OCI-LY3 (cell line): ENCODE measurements at regions not wholly inside any gene's neighbourhood (a gene's known extent, or its start where the extent isn't known, plus 50 kb on each side); places are given as distances from the start of the nearest gene placed in this dataset.

Experiments used
- H2AFZ ChIP-seq: fragments of 200-600, 300-600 bp; shearing (Covaris generic); 2 replicates; pipeline ENCODE4 v1.6.0; 2014; ENCODE audit warnings: antibody characterized with exemption, low read depth, low read length
- H3K27ac ChIP-seq: fragments of 200-600, 300-600 bp; sonication (generic); 2 replicates; pipeline ENCODE4 v1.5.1; 2014; ENCODE audit warnings: mild to moderate bottlenecking, low read length, moderate library complexity, mixed read lengths
- H3K27me3 ChIP-seq: fragments of 200-600, 300-600 bp; sonication (generic); 2 replicates; pipeline ENCODE4 v1.6.1; 2014; ENCODE audit warnings: low read depth, low read length, mixed read lengths
- H3K36me3 ChIP-seq: fragments of 200-600, 300-600 bp; sonication (generic); replicated peaks from 2 replicates; pipeline ENCODE3; 2014; ENCODE audit warnings: low read depth, low read length, mixed read lengths
- H3K4me1 ChIP-seq: fragments of 300-600, 200-600 bp; sonication (generic); 2 replicates; pipeline ENCODE4 v1.6.1; 2014; ENCODE audit warnings: low read length, mixed read lengths
- H3K4me2 ChIP-seq: fragments of 200-600, 300-600 bp; sonication (generic); 2 replicates; pipeline ENCODE4 v1.6.1; 2014; ENCODE audit warnings: low read length, mixed read lengths
- H3K4me3 ChIP-seq: fragments of 300-600, 200-600 bp; sonication (generic); 2 replicates; pipeline ENCODE4 v1.5.1; 2014; ENCODE audit warnings: antibody characterized with exemption, mild to moderate bottlenecking, low read length, moderate library complexity
- H3K79me2 ChIP-seq: fragments of 300-600, 200-600 bp; shearing (Covaris generic); 2 replicates; pipeline ENCODE4 v1.6.1; 2014; ENCODE audit warnings: mild to moderate bottlenecking, low read length, mixed read lengths
- H3K9ac ChIP-seq: fragments of 300-600, 200-600 bp; shearing (Covaris generic); 2 replicates; pipeline ENCODE4 v1.6.0; 2014; ENCODE audit warnings: mild to moderate bottlenecking, low read length, moderate library complexity
- H3K9me3 ChIP-seq: fragments of 200-600, 300-600 bp; shearing (Covaris generic); 2 replicates; pipeline ENCODE4 v1.6.1; 2014; ENCODE audit warnings: low read length, mixed read lengths; ENCODE audit not compliant: insufficient read depth
- H4K20me1 ChIP-seq: fragments of 200-600, 300-600 bp; sonication (generic); 2 replicates; pipeline ENCODE4 v1.6.1; 2016; ENCODE audit warnings: low read length, mixed read lengths; ENCODE audit not compliant: insufficient read depth
- EZH2phosphoT487 ChIP-seq: fragments of 200-600 bp; shearing (Covaris generic); IDR thresholded peaks from 2 replicates; pipeline ENCODE4 v1.6.1; 2018; ENCODE audit warnings: antibody characterized with exemption, mixed run types, low read depth
- TF ChIP-seq, protein P1 (sequence below): fragments of 200-600, 300-600 bp; sonication (generic); IDR thresholded peaks from 2 replicates; pipeline ENCODE4 v1.5.1; 2014; ENCODE audit warnings: antibody characterized with exemption, low read length, low read depth

DNA sequence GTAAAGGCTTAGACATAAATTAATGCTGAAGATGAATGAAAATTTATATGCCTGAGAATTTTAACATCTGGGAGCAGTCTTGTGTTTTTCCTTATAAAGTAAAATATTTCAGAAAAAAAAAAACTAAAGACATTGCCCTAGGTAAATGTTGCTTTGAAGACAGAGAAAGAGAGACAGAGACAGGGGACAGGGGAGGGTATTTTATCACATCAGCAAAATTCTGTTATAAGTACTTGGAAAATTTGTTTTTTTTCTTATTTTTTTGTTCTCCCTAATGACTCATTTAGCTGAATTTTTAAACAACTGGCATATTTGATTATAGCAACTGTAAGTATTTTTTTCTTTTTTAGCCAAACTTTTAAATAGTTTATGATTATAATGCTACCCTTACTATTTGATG is 1540.6 kb upstream of the GBE1 start:
- Histone ChIP-seq H3K4me1 (peaks cover 6% of the 10 kb centered on the region), H3K9me3 (0 out of 2 replicates have a peak, but pooled peaks cover 5% of the 10 kb centered on the region), H3K9ac (no peak overlapping the region), H3K4me2 (no peak overlapping the region), H3K4me3 (no peak overlapping the region), H4K20me1 (no peaks in the 10 kb centered on the region), H3K27me3 (no peaks in the 10 kb centered on the region), H3K36me3 (no peaks in the 10 kb centered on the region), H3K27ac (no peak overlapping the region), H2AFZ (no peak overlapping the region), H3K79me2 (no peaks in the 10 kb centered on the region)
- TF ChIP-seq EZH2phosphoT487, result no peak
- TF ChIP-seq, protein P1, sequence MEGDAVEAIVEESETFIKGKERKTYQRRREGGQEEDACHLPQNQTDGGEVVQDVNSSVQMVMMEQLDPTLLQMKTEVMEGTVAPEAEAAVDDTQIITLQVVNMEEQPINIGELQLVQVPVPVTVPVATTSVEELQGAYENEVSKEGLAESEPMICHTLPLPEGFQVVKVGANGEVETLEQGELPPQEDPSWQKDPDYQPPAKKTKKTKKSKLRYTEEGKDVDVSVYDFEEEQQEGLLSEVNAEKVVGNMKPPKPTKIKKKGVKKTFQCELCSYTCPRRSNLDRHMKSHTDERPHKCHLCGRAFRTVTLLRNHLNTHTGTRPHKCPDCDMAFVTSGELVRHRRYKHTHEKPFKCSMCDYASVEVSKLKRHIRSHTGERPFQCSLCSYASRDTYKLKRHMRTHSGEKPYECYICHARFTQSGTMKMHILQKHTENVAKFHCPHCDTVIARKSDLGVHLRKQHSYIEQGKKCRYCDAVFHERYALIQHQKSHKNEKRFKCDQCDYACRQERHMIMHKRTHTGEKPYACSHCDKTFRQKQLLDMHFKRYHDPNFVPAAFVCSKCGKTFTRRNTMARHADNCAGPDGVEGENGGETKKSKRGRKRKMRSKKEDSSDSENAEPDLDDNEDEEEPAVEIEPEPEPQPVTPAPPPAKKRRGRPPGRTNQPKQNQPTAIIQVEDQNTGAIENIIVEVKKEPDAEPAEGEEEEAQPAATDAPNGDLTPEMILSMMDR, result no peak

DNA sequence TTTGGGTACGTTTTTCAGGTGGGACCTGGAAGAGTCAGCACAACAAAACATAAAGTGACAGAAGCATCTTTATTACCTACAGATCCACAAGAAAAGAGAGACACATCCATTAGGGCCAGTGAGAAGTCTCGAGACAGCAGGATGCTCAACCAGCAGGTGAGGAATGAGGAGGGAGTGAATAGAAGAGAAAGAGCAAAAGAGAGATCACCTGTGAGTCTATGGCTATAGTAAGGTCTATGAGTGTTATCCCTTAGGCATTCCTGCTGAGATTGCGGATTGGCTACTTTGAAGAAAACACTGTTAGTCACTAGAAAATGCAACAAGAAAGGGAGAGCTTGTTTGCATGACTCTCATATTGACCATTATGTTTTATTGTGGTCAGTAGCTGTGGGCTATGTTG is 1556.2 kb upstream of the GBE1 start:
- Histone ChIP-seq H3K36me3 (no peaks in the 10 kb centered on the region), H3K79me2 (no peaks in the 10 kb centered on the region), H3K9me3 (no peaks in the 10 kb centered on the region), H4K20me1 (no peaks in the 10 kb centered on the region), H3K4me3 (no peak overlapping the region), H3K4me2 (no peak overlapping the region), H3K9ac (no peak overlapping the region), H2AFZ (no peak overlapping the region), H3K27me3 (no peaks in the 10 kb centered on the region), H3K4me1 (no peaks in the 10 kb centered on the region), H3K27ac (no peak overlapping the region)
- TF ChIP-seq, protein P1, result no peak
- TF ChIP-seq EZH2phosphoT487, result no peak

GRCh38 chr3:83320726-83321125 is 1559.3 kb upstream of the GBE1 start:
- Histone ChIP-seq H3K4me3 (no peak overlapping the region), H3K4me1 (no peaks in the 10 kb centered on the region), H3K27me3 (no peaks in the 10 kb centered on the region), H3K27ac (no peak overlapping the region), H3K4me2 (no peak overlapping the region), H3K9me3 (no peaks in the 10 kb centered on the region), H3K36me3 (no peaks in the 10 kb centered on the region), H2AFZ (no peak overlapping the region), H4K20me1 (no peaks in the 10 kb centered on the region), H3K9ac (no peak overlapping the region), H3K79me2 (no peaks in the 10 kb centered on the region)
- TF ChIP-seq EZH2phosphoT487, result no peak
- TF ChIP-seq, protein P1, result no peak

DNA sequence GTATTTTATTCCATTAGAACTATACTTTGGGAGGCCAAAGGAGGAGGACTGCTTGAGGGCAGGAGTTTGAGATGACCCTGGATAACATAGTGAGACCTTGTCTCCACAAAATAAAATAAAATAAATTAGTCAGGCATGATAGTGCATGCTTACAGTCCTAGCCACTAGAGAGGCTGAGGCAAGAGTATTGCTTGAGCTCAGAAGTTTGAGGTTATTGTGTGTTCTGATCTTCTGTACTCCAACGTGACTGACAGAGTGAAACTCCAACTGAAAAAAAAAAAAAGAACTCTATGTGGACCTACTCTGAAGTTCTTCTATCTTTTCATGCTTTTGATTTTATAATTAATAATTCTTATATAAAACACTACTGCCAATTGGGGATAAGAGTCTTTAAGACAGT is 1560.0 kb upstream of the GBE1 start:
- Histone ChIP-seq H3K4me2 (no peak overlapping the region), H3K9ac (no peak overlapping the region), H3K4me3 (no peak overlapping the region), H3K4me1 (no peaks in the 10 kb centered on the region), H3K27me3 (no peaks in the 10 kb centered on the region), H3K9me3 (no peaks in the 10 kb centered on the region), H4K20me1 (no peaks in the 10 kb centered on the region), H2AFZ (no peak overlapping the region), H3K27ac (no peak overlapping the region), H3K79me2 (no peaks in the 10 kb centered on the region), H3K36me3 (no peaks in the 10 kb centered on the region)
- TF ChIP-seq EZH2phosphoT487, result no peak
- TF ChIP-seq, protein P1, result no peak
